ENCODE measurements at regions not wholly inside any gene's neighbourhood (a gene's known extent, or its start where the extent isn't known, plus 50 kb on each side); places are given as distances from the start of the nearest gene placed in this dataset.

GRCh38 chr2:228493852-228494251 is 312.4 kb upstream of the SPHKAP start:
- TF ChIP-seq, protein P1, sequence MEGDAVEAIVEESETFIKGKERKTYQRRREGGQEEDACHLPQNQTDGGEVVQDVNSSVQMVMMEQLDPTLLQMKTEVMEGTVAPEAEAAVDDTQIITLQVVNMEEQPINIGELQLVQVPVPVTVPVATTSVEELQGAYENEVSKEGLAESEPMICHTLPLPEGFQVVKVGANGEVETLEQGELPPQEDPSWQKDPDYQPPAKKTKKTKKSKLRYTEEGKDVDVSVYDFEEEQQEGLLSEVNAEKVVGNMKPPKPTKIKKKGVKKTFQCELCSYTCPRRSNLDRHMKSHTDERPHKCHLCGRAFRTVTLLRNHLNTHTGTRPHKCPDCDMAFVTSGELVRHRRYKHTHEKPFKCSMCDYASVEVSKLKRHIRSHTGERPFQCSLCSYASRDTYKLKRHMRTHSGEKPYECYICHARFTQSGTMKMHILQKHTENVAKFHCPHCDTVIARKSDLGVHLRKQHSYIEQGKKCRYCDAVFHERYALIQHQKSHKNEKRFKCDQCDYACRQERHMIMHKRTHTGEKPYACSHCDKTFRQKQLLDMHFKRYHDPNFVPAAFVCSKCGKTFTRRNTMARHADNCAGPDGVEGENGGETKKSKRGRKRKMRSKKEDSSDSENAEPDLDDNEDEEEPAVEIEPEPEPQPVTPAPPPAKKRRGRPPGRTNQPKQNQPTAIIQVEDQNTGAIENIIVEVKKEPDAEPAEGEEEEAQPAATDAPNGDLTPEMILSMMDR (conservative IDR thresholded peaks at IDR 0.05; ENCODE audit: control insufficient read depth, insufficient read depth, low read depth, low read length): no peak
- DNase-seq (ENCODE audit: low read depth): no peak
- H3K4me3 ChIP-seq (ENCODE audit: control insufficient read depth, low read depth, low read length): no peak overlapping the region

GRCh38 chr2:228479014-228479413 is 297.5 kb upstream of the SPHKAP start:
- no peak for DNase-seq (ENCODE audit: low read depth)
- TF ChIP-seq, protein P1 (conservative IDR thresholded peaks at IDR 0.05; ENCODE audit: control insufficient read depth, insufficient read depth, low read depth, low read length): no peak

GRCh38 chr2:228474466-228474865 is 293.0 kb upstream of the SPHKAP start:
- no peak overlapping the region for H3K4me3 ChIP-seq (ENCODE audit: control insufficient read depth, low read depth, low read length)
- TF ChIP-seq, protein P1 (conservative IDR thresholded peaks at IDR 0.05; ENCODE audit: control insufficient read depth, insufficient read depth, low read depth, low read length): no peak
- peak; percentile 28 for DNase-seq (ENCODE audit: low read depth)

More at GRCh38 chr2:228479014-228479413, 297.5 kb upstream of the SPHKAP start:
- no peak overlapping the region for H3K4me3 ChIP-seq (ENCODE audit: control insufficient read depth, low read depth, low read length)

- H3K4me3 ChIP-seq (ENCODE audit: control insufficient read depth, low read depth, low read length): no peak overlapping the region
- DNase-seq (ENCODE audit: low read depth): no peak
- TF ChIP-seq, protein P1 (conservative IDR thresholded peaks at IDR 0.05; ENCODE audit: control insufficient read depth, insufficient read depth, low read depth, low read length): no peak
Observed at GRCh38 chr2:228469721-228470120, 288.2 kb upstream of the SPHKAP start.

GRCh38 chr2:228466851-228467250 is 285.4 kb upstream of the SPHKAP start:
- no peak for DNase-seq (ENCODE audit: low read depth)
- H3K4me3 ChIP-seq (ENCODE audit: control insufficient read depth, low read depth, low read length): no peak overlapping the region
- TF ChIP-seq, protein P1 (conservative IDR thresholded peaks at IDR 0.05; ENCODE audit: control insufficient read depth, insufficient read depth, low read depth, low read length): no peak

DNA sequence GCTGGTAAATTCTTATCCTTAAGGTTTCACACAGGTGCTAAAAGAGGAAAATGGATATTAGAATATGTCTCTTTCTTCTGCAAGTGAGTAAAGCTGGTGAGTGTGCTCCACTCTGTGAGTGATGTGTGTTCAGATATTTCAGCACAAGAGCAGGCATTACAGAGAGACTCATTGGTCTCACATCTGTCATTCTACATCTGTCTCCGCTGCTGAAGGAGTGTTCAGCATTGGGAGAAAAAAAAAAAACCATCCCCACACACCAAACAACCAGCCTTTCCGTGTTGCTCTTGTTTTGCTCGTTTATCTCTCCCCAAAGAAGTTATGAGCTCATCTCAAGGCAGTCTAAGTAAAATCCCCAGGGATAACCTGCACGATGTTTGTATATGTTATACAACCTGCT is 283.9 kb upstream of the SPHKAP start:
- DNase-seq (ENCODE audit: low read depth): no peak
- H3K4me3 ChIP-seq (ENCODE audit: control insufficient read depth, low read depth, low read length): no peak overlapping the region
- TF ChIP-seq, protein P1 (conservative IDR thresholded peaks at IDR 0.05; ENCODE audit: control insufficient read depth, insufficient read depth, low read depth, low read length): no peak

DNA sequence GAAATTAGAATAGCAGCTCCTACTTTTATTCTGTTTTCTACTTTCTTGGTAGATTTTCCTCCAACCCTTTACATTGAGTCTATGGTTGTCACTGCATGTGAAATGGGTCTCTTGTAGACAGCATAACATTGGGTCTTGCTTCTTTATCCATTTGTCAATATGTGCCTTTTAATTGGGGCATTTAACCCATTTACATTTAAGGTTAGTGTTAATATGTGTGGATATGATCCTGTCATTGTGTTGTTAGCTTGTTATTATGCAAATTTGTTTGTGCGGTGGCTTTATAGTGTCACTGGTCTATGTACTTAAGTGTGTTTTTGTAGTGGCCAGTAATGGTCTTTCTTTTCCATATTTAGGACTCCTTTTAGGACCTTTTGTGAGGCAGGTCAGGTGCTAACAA is 276.9 kb upstream of the SPHKAP start:
- TF ChIP-seq, protein P1 (conservative IDR thresholded peaks at IDR 0.05; ENCODE audit: control insufficient read depth, insufficient read depth, low read depth, low read length): no peak
- no peak overlapping the region for H3K4me3 ChIP-seq (ENCODE audit: control insufficient read depth, low read depth, low read length)
- DNase-seq (ENCODE audit: low read depth): no peak
